ENCODE measurements at regions not wholly inside any gene's neighbourhood (a gene's known extent, or its start where the extent isn't known, plus 50 kb on each side); places are given as distances from the start of the nearest gene placed in this dataset.

DNA sequence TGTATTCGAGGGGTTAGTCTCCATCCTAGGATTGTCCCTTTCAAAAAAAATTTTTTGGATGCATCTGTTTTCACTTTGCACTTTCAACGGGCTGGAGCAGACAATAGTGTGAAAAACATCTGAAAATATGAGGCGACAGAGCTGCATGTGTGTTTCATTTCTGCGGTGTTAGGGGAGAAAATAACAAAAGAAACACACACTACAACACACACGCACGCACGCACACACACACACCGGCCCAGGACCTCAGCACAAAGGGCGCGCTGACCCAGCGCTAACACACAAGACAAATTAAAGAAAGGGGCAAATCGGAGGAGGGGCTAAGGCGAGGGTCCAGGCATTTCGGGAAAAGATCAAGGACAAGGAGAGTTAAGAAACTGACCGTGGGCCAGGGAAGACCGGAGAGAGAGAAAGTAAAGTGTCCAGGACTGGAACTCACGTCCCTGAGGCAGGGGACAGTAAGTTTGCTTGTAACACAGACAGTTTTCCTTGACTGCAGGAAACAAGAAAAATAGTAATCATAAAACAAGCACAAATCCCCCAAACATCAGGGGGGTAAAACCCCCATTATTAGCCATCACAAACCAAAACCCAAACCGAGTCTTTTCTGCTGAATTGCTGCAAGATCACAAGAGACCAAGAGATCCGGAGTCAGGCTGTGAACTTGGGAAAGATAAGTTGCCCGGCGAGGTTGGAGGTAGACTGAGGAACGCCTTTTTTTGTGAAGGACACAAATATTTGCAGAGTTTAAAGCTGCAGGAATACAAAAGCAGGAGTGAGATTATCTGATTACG is 302.1 kb downstream of the PARP8 start:
- TF ChIP-seq, protein P1, sequence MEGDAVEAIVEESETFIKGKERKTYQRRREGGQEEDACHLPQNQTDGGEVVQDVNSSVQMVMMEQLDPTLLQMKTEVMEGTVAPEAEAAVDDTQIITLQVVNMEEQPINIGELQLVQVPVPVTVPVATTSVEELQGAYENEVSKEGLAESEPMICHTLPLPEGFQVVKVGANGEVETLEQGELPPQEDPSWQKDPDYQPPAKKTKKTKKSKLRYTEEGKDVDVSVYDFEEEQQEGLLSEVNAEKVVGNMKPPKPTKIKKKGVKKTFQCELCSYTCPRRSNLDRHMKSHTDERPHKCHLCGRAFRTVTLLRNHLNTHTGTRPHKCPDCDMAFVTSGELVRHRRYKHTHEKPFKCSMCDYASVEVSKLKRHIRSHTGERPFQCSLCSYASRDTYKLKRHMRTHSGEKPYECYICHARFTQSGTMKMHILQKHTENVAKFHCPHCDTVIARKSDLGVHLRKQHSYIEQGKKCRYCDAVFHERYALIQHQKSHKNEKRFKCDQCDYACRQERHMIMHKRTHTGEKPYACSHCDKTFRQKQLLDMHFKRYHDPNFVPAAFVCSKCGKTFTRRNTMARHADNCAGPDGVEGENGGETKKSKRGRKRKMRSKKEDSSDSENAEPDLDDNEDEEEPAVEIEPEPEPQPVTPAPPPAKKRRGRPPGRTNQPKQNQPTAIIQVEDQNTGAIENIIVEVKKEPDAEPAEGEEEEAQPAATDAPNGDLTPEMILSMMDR (IDR thresholded peaks at IDR 0.05): no peak
- peaks cover 80% of the 10 kb centered on the region for H3K27me3 Mint-ChIP-seq (ENCODE audit: low read depth)
- H3K36me3 Mint-ChIP-seq (ENCODE audit: low read depth): peaks cover 6% of the 10 kb centered on the region
- H3K9me3 Mint-ChIP-seq (ENCODE audit: low read depth): no peaks in the 10 kb centered on the region
- peaks cover 38% of the 10 kb centered on the region for H3K4me1 Mint-ChIP-seq (ENCODE audit: low read depth)
- H3K27ac Mint-ChIP-seq (ENCODE audit: unreplicated experiment): no peak overlapping the region
- no peak for DNase-seq (ENCODE audit: low spot score)
- peak overlapping the region; percentile 31 for H3K4me3 Mint-ChIP-seq (ENCODE audit: unreplicated experiment)

- H3K27ac Mint-ChIP-seq (ENCODE audit: unreplicated experiment): no peak overlapping the region
- H3K36me3 Mint-ChIP-seq (ENCODE audit: low read depth): peaks cover 6% of the 10 kb centered on the region
- H3K4me3 Mint-ChIP-seq (ENCODE audit: unreplicated experiment): peak overlapping the region; percentile 31
- H3K9me3 Mint-ChIP-seq (ENCODE audit: low read depth): no peaks in the 10 kb centered on the region
- H3K4me1 Mint-ChIP-seq (ENCODE audit: low read depth): peaks cover 32% of the 10 kb centered on the region
- H3K27me3 Mint-ChIP-seq (ENCODE audit: low read depth): peaks cover 80% of the 10 kb centered on the region
- TF ChIP-seq, protein P1 (IDR thresholded peaks at IDR 0.05): no peak
- no peak for DNase-seq (ENCODE audit: low spot score)
Measured at GRCh38 chr5:50969151-50970031, 303.0 kb downstream of the PARP8 start.

DNA sequence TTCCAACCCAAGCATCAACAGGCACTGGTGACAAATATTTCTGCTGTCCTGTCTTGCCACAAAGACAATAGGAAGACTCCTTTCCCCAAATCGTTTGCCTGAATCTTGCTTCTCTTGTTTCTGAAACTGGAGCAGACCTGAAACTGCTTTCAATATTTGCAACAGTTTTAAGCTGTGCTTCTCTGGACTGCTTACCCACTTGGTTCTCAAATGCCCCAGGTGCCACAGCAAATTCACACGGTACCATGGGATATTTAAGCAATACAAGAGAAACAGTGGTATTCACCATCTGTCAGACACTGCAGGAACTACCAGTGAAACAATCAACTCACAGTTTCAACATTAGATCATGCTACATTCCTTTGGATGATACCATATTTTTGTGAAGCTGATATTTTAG is 309.4 kb downstream of the PARP8 start:
- peaks cover 53% of the 10 kb centered on the region for H3K27me3 Mint-ChIP-seq (ENCODE audit: low read depth)
- no peaks in the 10 kb centered on the region for H3K4me1 Mint-ChIP-seq (ENCODE audit: low read depth)
- no peak for DNase-seq (ENCODE audit: low spot score)
- no peaks in the 10 kb centered on the region for H3K36me3 Mint-ChIP-seq (ENCODE audit: low read depth)
- H3K9me3 Mint-ChIP-seq (ENCODE audit: low read depth): no peaks in the 10 kb centered on the region
- no peak overlapping the region for H3K4me3 Mint-ChIP-seq (ENCODE audit: unreplicated experiment)
- TF ChIP-seq, protein P1 (IDR thresholded peaks at IDR 0.05): no peak
- H3K27ac Mint-ChIP-seq (ENCODE audit: unreplicated experiment): no peak overlapping the region

DNA sequence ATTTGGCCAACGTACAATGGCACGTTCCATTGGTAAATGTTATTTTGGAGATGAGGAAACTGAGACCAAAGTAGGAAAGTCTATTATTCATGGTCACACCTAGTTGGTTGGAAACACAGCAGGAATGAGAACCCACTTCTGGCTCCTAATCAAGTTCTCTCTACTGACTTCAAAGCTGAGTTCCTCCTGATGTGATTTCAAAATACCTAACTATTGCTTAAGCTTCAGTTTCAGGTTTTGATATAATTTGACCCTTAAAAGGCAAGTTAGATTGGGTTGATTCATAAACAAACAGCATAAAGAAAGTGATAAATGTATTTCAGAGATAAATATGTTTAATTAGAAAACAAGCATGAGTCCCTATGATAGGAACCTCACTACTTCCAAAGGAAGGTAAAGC is 312.5 kb downstream of the PARP8 start:
- H3K9me3 Mint-ChIP-seq (ENCODE audit: low read depth): no peaks in the 10 kb centered on the region
- no peaks in the 10 kb centered on the region for H3K4me1 Mint-ChIP-seq (ENCODE audit: low read depth)
- H3K36me3 Mint-ChIP-seq (ENCODE audit: low read depth): no peaks in the 10 kb centered on the region
- DNase-seq (ENCODE audit: low spot score): no peak
- H3K27me3 Mint-ChIP-seq (ENCODE audit: low read depth): peaks cover 42% of the 10 kb centered on the region
- H3K27ac Mint-ChIP-seq (ENCODE audit: unreplicated experiment): no peak overlapping the region
- TF ChIP-seq, protein P1 (IDR thresholded peaks at IDR 0.05): no peak
- no peak overlapping the region for H3K4me3 Mint-ChIP-seq (ENCODE audit: unreplicated experiment)

DNA sequence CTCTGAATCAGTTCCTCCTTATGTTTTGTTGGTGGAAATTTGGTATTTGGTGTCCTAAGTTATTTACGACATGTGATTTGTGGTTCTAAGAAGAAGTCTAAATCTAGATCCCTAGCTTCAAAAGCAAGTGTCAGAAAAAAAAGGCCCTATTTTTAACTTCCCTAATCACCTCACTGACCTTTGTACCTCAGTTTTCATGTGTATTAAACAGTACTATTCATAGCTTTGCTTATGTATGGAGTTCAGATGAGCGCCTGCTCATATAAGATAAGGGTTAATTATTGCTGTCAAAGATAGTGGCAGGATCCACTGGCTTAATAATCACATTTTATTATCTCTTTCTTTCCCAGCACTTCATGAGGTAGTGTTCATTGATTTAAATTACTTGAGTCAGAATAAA is 318.2 kb downstream of the PARP8 start:
- TF ChIP-seq, protein P1 (IDR thresholded peaks at IDR 0.05): no peak
- no peak overlapping the region for H3K4me3 Mint-ChIP-seq (ENCODE audit: unreplicated experiment)

More for the DNA sequence above, 318.2 kb downstream of the PARP8 start:
- Mint-ChIP-seq H3K36me3 (ENCODE audit: low read depth) (no peaks in the 10 kb centered on the region), H3K27me3 (ENCODE audit: low read depth) (peaks cover 9% of the 10 kb centered on the region), H3K4me1 (ENCODE audit: low read depth) (no peaks in the 10 kb centered on the region), H3K9me3 (ENCODE audit: low read depth) (no peaks in the 10 kb centered on the region), H3K27ac (ENCODE audit: unreplicated experiment) (no peak overlapping the region)
- no peak for DNase-seq (ENCODE audit: low spot score)
